NCI-H1092 (cell line): ENCODE measurements at regions not wholly inside any gene's neighbourhood (a gene's known extent, or its start where the extent isn't known, plus 50 kb on each side); places are given as distances from the start of the nearest gene placed in this dataset.
"Not testable (repeated sequence)": the region's sequence is repeated elsewhere in the genome, so short reads cannot be mapped to it uniquely, and the experiment has no call there.

Experiments
- DNase-seq: peaks from one replicate; lab custom pipeline; 2025; lab: John Stamatoyannopoulos, UW

GRCh38 chr3:25952133-25952532 lies 162.2 kb downstream of the OXSM start:
- DNase-seq, result no peak

GRCh38 chr3:25957026-25957425 lies 167.1 kb downstream of the OXSM start:
- DNase-seq, result no peak

- no peak for DNase-seq
Observed at GRCh38 chr3:25960776-25961175, 170.9 kb downstream of the OXSM start.

- no peak for DNase-seq
Observed at GRCh38 chr3:25962255-25962654, 172.4 kb downstream of the OXSM start.

GRCh38 chr3:25964141-25964540 lies 174.3 kb downstream of the OXSM start:
- DNase-seq, result no peak

GRCh38 chr3:25967385-25967784 lies 177.5 kb downstream of the OXSM start:
- no peak for DNase-seq

- DNase-seq, result no peak
Observed at GRCh38 chr3:25971736-25972135, 181.8 kb downstream of the OXSM start.

- no peak for DNase-seq
Observed at GRCh38 chr3:25973122-25973521, 183.2 kb downstream of the OXSM start.

GRCh38 chr3:25982756-25983155 lies 192.9 kb downstream of the OXSM start:
- DNase-seq, result no peak

GRCh38 chr3:25985621-25986020 lies 195.7 kb downstream of the OXSM start:
- no peak for DNase-seq

GRCh38 chr3:25992606-25993005 lies 202.7 kb downstream of the OXSM start:
- DNase-seq, result no peak

- DNase-seq, result no peak
Observed at GRCh38 chr3:26004172-26004571, 214.3 kb downstream of the OXSM start.

- no peak for DNase-seq
Observed at GRCh38 chr3:26011276-26011675, 221.4 kb downstream of the OXSM start.

GRCh38 chr3:26012241-26012745 lies 222.4 kb downstream of the OXSM start:
- DNase-seq, result no peak

GRCh38 chr3:26015752-26016151 lies 225.9 kb downstream of the OXSM start:
- DNase-seq, result no peak

GRCh38 chr3:26018889-26019288 lies 229.0 kb downstream of the OXSM start:
- DNase-seq, result no peak

GRCh38 chr3:26024206-26024605 lies 234.3 kb downstream of the OXSM start:
- not testable (repeated sequence) for DNase-seq

- DNase-seq, result no peak
Observed at GRCh38 chr3:26029321-26029720, 239.4 kb downstream of the OXSM start.

GRCh38 chr3:26042126-26042525 lies 252.2 kb downstream of the OXSM start:
- not testable (repeated sequence) for DNase-seq

- no peak for DNase-seq
Observed at GRCh38 chr3:26049951-26050350, 260.1 kb downstream of the OXSM start.

GRCh38 chr3:26050776-26051175 lies 260.9 kb downstream of the OXSM start:
- DNase-seq, result no peak

- DNase-seq, result no peak
Observed at GRCh38 chr3:26058901-26059321, 269.0 kb downstream of the OXSM start.

- no peak for DNase-seq
Observed at GRCh38 chr3:26061947-26062346, 272.1 kb downstream of the OXSM start.

- no peak for DNase-seq
Observed at GRCh38 chr3:26064297-26064696, 274.4 kb downstream of the OXSM start.

GRCh38 chr3:26068890-26069289 lies 279.0 kb downstream of the OXSM start:
- DNase-seq, result no peak
